Activated naive CD8-positive, alpha-beta T cell treated with anti-CD3 and anti-CD28 coated beads, Interleukin-2, amount 10 ng/mL, durations not matched to agents 7 days and 5 days (primary cell): ENCODE measurements at regions not wholly inside any gene's neighbourhood (a gene's known extent, or its start where the extent isn't known, plus 50 kb on each side); places are given as distances from the start of the nearest gene placed in this dataset.

Experiments used
- ATAC-seq: fragments of 150-1000 bp; cut with Tn5 transposase; one replicate; pipeline ENCODE4 v1.10.0; 2021; ENCODE audit warnings: low read depth, moderate library complexity
- POLR2A ChIA-PET: fragments of 350-600 bp; sonication (Branson Sonifier 250); formaldehyde crosslinking; loops from one replicate; lab custom pipeline; 2021; ENCODE audit warnings: antibody characterized with exemption; lab: Charles Lee
- DNase-seq: peaks from one replicate; pipeline ENCODE4 v3.0.0; 2021
- H3K27ac Mint-ChIP-seq: one replicate; pipeline ENCODE4 v1.8.0; 2022; ENCODE audit warnings: mild to moderate bottlenecking, mixed read lengths
- H3K27me3 Mint-ChIP-seq: one replicate; pipeline ENCODE4 v1.8.0; 2022; ENCODE audit warnings: mild to moderate bottlenecking, moderate library complexity, mixed read lengths
- H3K36me3 Mint-ChIP-seq: one replicate; pipeline ENCODE4 v1.8.0; 2021; ENCODE audit warnings: mild to moderate bottlenecking, mixed read lengths
- H3K4me1 Mint-ChIP-seq: one replicate; pipeline ENCODE4 v1.8.0; 2021; ENCODE audit warnings: mixed read lengths
- H3K4me3 Mint-ChIP-seq: one replicate; pipeline ENCODE4 v1.8.0; 2022; ENCODE audit warnings: mild to moderate bottlenecking, moderate library complexity, mixed read lengths
- H3K9me3 Mint-ChIP-seq: one replicate; pipeline ENCODE4 v1.8.0; 2021; ENCODE audit warnings: mixed read lengths

- Mint-ChIP-seq H3K4me1 (no peaks in the 10 kb centered on the region), H3K27ac (no peak overlapping the region), H3K36me3 (no peaks in the 10 kb centered on the region), H3K4me3 (no peak overlapping the region), H3K27me3 (peaks cover 5% of the 10 kb centered on the region), H3K9me3 (no peaks in the 10 kb centered on the region)
- DNase-seq (no peak), ATAC-seq (no peak)
- POLR2A ChIA-PET = no interaction called here
These were observed 52.8 kb upstream of the VWDE start for GRCh38 chr7:12456506-12456905.

- no peaks in the 10 kb centered on the region for H3K36me3 Mint-ChIP-seq
- peaks cover 2% of the 10 kb centered on the region for H3K9me3 Mint-ChIP-seq
- no peak for DNase-seq
- ATAC-seq = peak; percentile 87
- H3K27me3 Mint-ChIP-seq = peaks cover 10% of the 10 kb centered on the region
- H3K4me1 Mint-ChIP-seq = no peaks in the 10 kb centered on the region
- no peak overlapping the region for H3K27ac Mint-ChIP-seq
- H3K4me3 Mint-ChIP-seq = no peak overlapping the region
- POLR2A ChIA-PET = no interaction called here
These were observed 55.0 kb upstream of the VWDE start for GRCh38 chr7:12458520-12459131.

- DNase-seq = no peak
- H3K9me3 Mint-ChIP-seq = no peaks in the 10 kb centered on the region
These were observed 64.2 kb upstream of the VWDE start for GRCh38 chr7:12467837-12468236.

GRCh38 chr7:12469568-12469967 is 65.9 kb upstream of the VWDE start:
- Mint-ChIP-seq H3K27me3 (peaks cover 12% of the 10 kb centered on the region), H3K4me1 (no peaks in the 10 kb centered on the region), H3K4me3 (no peak overlapping the region), H3K9me3 (no peaks in the 10 kb centered on the region), H3K27ac (no peak overlapping the region), H3K36me3 (no peaks in the 10 kb centered on the region)
- no peak for DNase-seq
- POLR2A ChIA-PET = no interaction called here
- ATAC-seq = no peak

More at GRCh38 chr7:12467837-12468236, 64.2 kb upstream of the VWDE start:
- ATAC-seq = no peak
- POLR2A ChIA-PET = no interaction called here
- H3K36me3 Mint-ChIP-seq = no peaks in the 10 kb centered on the region
- H3K27ac Mint-ChIP-seq = no peak overlapping the region
- H3K27me3 Mint-ChIP-seq = peaks cover 12% of the 10 kb centered on the region
- H3K4me3 Mint-ChIP-seq = no peak overlapping the region
- no peaks in the 10 kb centered on the region for H3K4me1 Mint-ChIP-seq

- no peak for ATAC-seq
- Mint-ChIP-seq H3K27ac (no peak overlapping the region), H3K4me3 (no peak overlapping the region), H3K27me3 (peaks cover 7% of the 10 kb centered on the region), H3K36me3 (no peaks in the 10 kb centered on the region), H3K4me1 (no peaks in the 10 kb centered on the region), H3K9me3 (no peaks in the 10 kb centered on the region)
- POLR2A ChIA-PET = no interaction called here
- no peak for DNase-seq
These were observed 67.3 kb upstream of the VWDE start for GRCh38 chr7:12470930-12471329.

- Mint-ChIP-seq H3K4me3 (no peak overlapping the region), H3K4me1 (no peaks in the 10 kb centered on the region), H3K27ac (no peak overlapping the region), H3K9me3 (no peaks in the 10 kb centered on the region), H3K36me3 (no peaks in the 10 kb centered on the region), H3K27me3 (peaks cover 5% of the 10 kb centered on the region)
- DNase-seq = no peak
- ATAC-seq = no peak
- POLR2A ChIA-PET = no interaction called here
These were observed 70.4 kb upstream of the VWDE start for GRCh38 chr7:12474035-12474434.

- H3K9me3 Mint-ChIP-seq = no peaks in the 10 kb centered on the region
- H3K36me3 Mint-ChIP-seq = no peaks in the 10 kb centered on the region
- no peak overlapping the region for H3K4me3 Mint-ChIP-seq
- DNase-seq (no peak), ATAC-seq (no peak)
- H3K27me3 Mint-ChIP-seq = peaks cover 5% of the 10 kb centered on the region
- POLR2A ChIA-PET = no interaction called here
- H3K4me1 Mint-ChIP-seq = no peaks in the 10 kb centered on the region
- H3K27ac Mint-ChIP-seq = no peak overlapping the region
These were observed 71.8 kb upstream of the VWDE start for GRCh38 chr7:12475362-12476063.

GRCh38 chr7:12477620-12478019 is 74.0 kb upstream of the VWDE start:
- no peak overlapping the region for H3K4me3 Mint-ChIP-seq
- no peak overlapping the region for H3K27ac Mint-ChIP-seq
- peaks cover 7% of the 10 kb centered on the region for H3K4me1 Mint-ChIP-seq
- no peaks in the 10 kb centered on the region for H3K36me3 Mint-ChIP-seq
- H3K27me3 Mint-ChIP-seq = no peaks in the 10 kb centered on the region
- DNase-seq (no peak), ATAC-seq (no peak)
- H3K9me3 Mint-ChIP-seq = no peaks in the 10 kb centered on the region
- POLR2A ChIA-PET = no interaction called here

GRCh38 chr7:12481722-12482121 is 78.1 kb upstream of the VWDE start:
- DNase-seq = no peak
- peak overlapping the region; percentile 72 for H3K27ac Mint-ChIP-seq
- no peaks in the 10 kb centered on the region for H3K9me3 Mint-ChIP-seq
- peak overlapping the region; percentile 61 for H3K4me3 Mint-ChIP-seq
- no peaks in the 10 kb centered on the region for H3K36me3 Mint-ChIP-seq
- POLR2A ChIA-PET = no interaction called here
- H3K27me3 Mint-ChIP-seq = peaks cover 6% of the 10 kb centered on the region
- peak; percentile 39 for ATAC-seq
- peaks cover 7% of the 10 kb centered on the region for H3K4me1 Mint-ChIP-seq

GRCh38 chr7:12485845-12486244 is 82.2 kb upstream of the VWDE start:
- DNase-seq (no peak), ATAC-seq (no peak)
- POLR2A ChIA-PET = no interaction called here
- no peak overlapping the region for H3K4me3 Mint-ChIP-seq
- H3K9me3 Mint-ChIP-seq = no peaks in the 10 kb centered on the region
- H3K36me3 Mint-ChIP-seq = no peaks in the 10 kb centered on the region
- no peak overlapping the region for H3K27ac Mint-ChIP-seq
- H3K27me3 Mint-ChIP-seq = peaks cover 12% of the 10 kb centered on the region
- H3K4me1 Mint-ChIP-seq = peaks cover 9% of the 10 kb centered on the region

- peaks cover 1% of the 10 kb centered on the region for H3K4me1 Mint-ChIP-seq
- no peak overlapping the region for H3K27ac Mint-ChIP-seq
- H3K27me3 Mint-ChIP-seq = peaks cover 16% of the 10 kb centered on the region
- POLR2A ChIA-PET = no interaction called here
- DNase-seq (no peak), ATAC-seq (no peak)
- no peaks in the 10 kb centered on the region for H3K36me3 Mint-ChIP-seq
- H3K4me3 Mint-ChIP-seq = no peak overlapping the region
- no peaks in the 10 kb centered on the region for H3K9me3 Mint-ChIP-seq
These were observed 82.2 kb upstream of the SCIN start for GRCh38 chr7:12488341-12488740.

GRCh38 chr7:12490107-12490688 is 80.3 kb upstream of the SCIN start:
- no peak for DNase-seq
- POLR2A ChIA-PET = no interaction called here

GRCh38 chr7:12490940-12491339 is 79.6 kb upstream of the SCIN start:
- H3K27ac Mint-ChIP-seq = no peak overlapping the region
- no peak overlapping the region for H3K4me3 Mint-ChIP-seq
- ATAC-seq (no peak), DNase-seq (no peak)
- POLR2A ChIA-PET = no interaction called here
- H3K4me1 Mint-ChIP-seq = peaks cover 1% of the 10 kb centered on the region
- no peaks in the 10 kb centered on the region for H3K36me3 Mint-ChIP-seq
- no peaks in the 10 kb centered on the region for H3K9me3 Mint-ChIP-seq
- H3K27me3 Mint-ChIP-seq = peaks cover 14% of the 10 kb centered on the region

More at GRCh38 chr7:12490107-12490688, 80.3 kb upstream of the SCIN start:
- H3K27me3 Mint-ChIP-seq = peaks cover 14% of the 10 kb centered on the region
- no peak for ATAC-seq
- H3K4me1 Mint-ChIP-seq = peaks cover 1% of the 10 kb centered on the region
- H3K36me3 Mint-ChIP-seq = no peaks in the 10 kb centered on the region
- H3K4me3 Mint-ChIP-seq = no peak overlapping the region
- no peak overlapping the region for H3K27ac Mint-ChIP-seq
- no peaks in the 10 kb centered on the region for H3K9me3 Mint-ChIP-seq

GRCh38 chr7:12491526-12491925 is 79.0 kb upstream of the SCIN start:
- Mint-ChIP-seq H3K36me3 (no peaks in the 10 kb centered on the region), H3K27ac (no peak overlapping the region), H3K4me3 (no peak overlapping the region), H3K4me1 (peaks cover 1% of the 10 kb centered on the region), H3K27me3 (peaks cover 13% of the 10 kb centered on the region), H3K9me3 (no peaks in the 10 kb centered on the region)
- DNase-seq (no peak), ATAC-seq (no peak)
- POLR2A ChIA-PET = no interaction called here
